Hematopoietic multipotent progenitor cell treated with erythropoietin and hydrocortisone succinate and interleukin-3 and kit ligand, for 6 days (in vitro differentiated cells): ENCODE measurements at regions not wholly inside any gene's neighbourhood (a gene's known extent, or its start where the extent isn't known, plus 50 kb on each side); places are given as distances from the start of the nearest gene placed in this dataset.
A peak's percentile ranks its signal among the peaks of the same experiment; 100 is the strongest.

Source experiments
- DNase-seq: peaks from one replicate; pipeline ENCODE4 v3.0.0-alpha.2; 2015

- no peak for DNase-seq
Observed at GRCh38 chr1:87512431-87512830, 183.8 kb downstream of the LMO4 start.

GRCh38 chr1:87513255-87513654, 184.6 kb downstream of the LMO4 start:
- no peak for DNase-seq

- DNase-seq, result no peak
Observed at GRCh38 chr1:87513966-87514660, 185.4 kb downstream of the LMO4 start.

GRCh38 chr1:87515781-87516180, 187.1 kb downstream of the LMO4 start:
- DNase-seq, result no peak

GRCh38 chr1:87518794-87519193, 190.1 kb downstream of the LMO4 start:
- no peak for DNase-seq

- peak; percentile 57 for DNase-seq
Observed at GRCh38 chr1:87521452-87521851, 192.8 kb downstream of the LMO4 start.

- no peak for DNase-seq
Observed at GRCh38 chr1:87523466-87523865, 194.8 kb downstream of the LMO4 start.

GRCh38 chr1:87524021-87524754, 195.5 kb downstream of the LMO4 start:
- no peak for DNase-seq

- DNase-seq, result no peak
Observed at GRCh38 chr1:87528754-87529517, 200.3 kb downstream of the LMO4 start.

GRCh38 chr1:87530042-87530807, 201.5 kb downstream of the LMO4 start:
- DNase-seq, result no peak

- DNase-seq, result no peak
Observed at GRCh38 chr1:87535551-87535950, 206.9 kb downstream of the LMO4 start.

- DNase-seq, result no peak
Observed at GRCh38 chr1:87539147-87539546, 210.5 kb downstream of the LMO4 start.

- DNase-seq, result no peak
Observed at GRCh38 chr1:87542697-87543096, 214.0 kb downstream of the LMO4 start.

GRCh38 chr1:87549738-87550137, 221.1 kb downstream of the LMO4 start:
- no peak for DNase-seq

GRCh38 chr1:87553511-87553910, 224.8 kb downstream of the LMO4 start:
- no peak for DNase-seq

GRCh38 chr1:87555366-87555765, 226.7 kb downstream of the LMO4 start:
- no peak for DNase-seq

GRCh38 chr1:87556326-87556725, 227.6 kb downstream of the LMO4 start:
- no peak for DNase-seq

- no peak for DNase-seq
Observed at GRCh38 chr1:87558921-87559320, 230.2 kb downstream of the LMO4 start.

- no peak for DNase-seq
Observed at GRCh38 chr1:87560137-87560536, 231.5 kb downstream of the LMO4 start.

- DNase-seq, result no peak
Observed at GRCh38 chr1:87560601-87561360, 232.1 kb downstream of the LMO4 start.

GRCh38 chr1:87563211-87563610, 234.5 kb downstream of the LMO4 start:
- DNase-seq, result no peak

GRCh38 chr1:87565861-87566260, 237.2 kb downstream of the LMO4 start:
- no peak for DNase-seq
